HCT116 (cell line): ENCODE measurements at regions not wholly inside any gene's neighbourhood (a gene's known extent, or its start where the extent isn't known, plus 50 kb on each side); places are given as distances from the start of the nearest gene placed in this dataset.
"Not testable (repeated sequence)": the region's sequence is repeated elsewhere in the genome, so short reads cannot be mapped to it uniquely, and the experiment has no call there.

Experiments used
- CTCF ChIP-seq, 3 experiments: fragments of 200-600 bp in 1 of 3; sonication (generic) in 1 of 3; IDR thresholded peaks in 2 of 3; conservative IDR thresholded peaks in 1 of 3; 2 replicates each; pipeline ENCODE4 v1.5.1; 2012 to 2017; ENCODE audit warnings: low read depth in 2 of 3, low read length in 2 of 3, antibody characterized with exemption in 1 of 3, borderline replicate concordance in 1 of 3, control low read depth in 1 of 3, mild to moderate bottlenecking in 1 of 3, mixed read lengths in 1 of 3, mixed run types in 1 of 3, moderate library complexity in 1 of 3; ENCODE audit not compliant: insufficient read depth in 1 of 3
- EZH2 ChIP-seq: fragments of 200-600 bp; sonication (generic); IDR thresholded peaks from 2 replicates; pipeline ENCODE4 v1.6.1; 2017; ENCODE audit warnings: antibody characterized with exemption, mixed run types
- EZH2phosphoT487 ChIP-seq: fragments of 200-600 bp; IDR thresholded peaks from 2 replicates; pipeline ENCODE4 v1.6.1; 2018; ENCODE audit warnings: antibody characterized with exemption, borderline replicate concordance
- MAX ChIP-seq: IDR thresholded peaks from 2 replicates; pipeline ENCODE4 v1.6.1; 2012
- POLR2A ChIP-seq: IDR thresholded peaks from 2 replicates; pipeline ENCODE4 v1.7.0; 2011; ENCODE audit warnings: borderline replicate concordance; ENCODE audit not compliant: insufficient read depth, insufficient read length; ENCODE audit errors: extremely low read depth
- POLR2AphosphoS5 ChIP-seq: IDR thresholded peaks from 2 replicates; pipeline ENCODE4 v1.6.1; 2011; ENCODE audit warnings: mild to moderate bottlenecking, low read depth, low read length, moderate library complexity
- RAD21 ChIP-seq: IDR thresholded peaks from 2 replicates; pipeline ENCODE4 v1.6.1; 2012; ENCODE audit warnings: low read depth, mild to moderate bottlenecking
- YY1 ChIP-seq: IDR thresholded peaks from 2 replicates; pipeline ENCODE4 v1.6.1; 2011; ENCODE audit warnings: low read length, low read depth, moderate library complexity, mild to moderate bottlenecking; ENCODE audit not compliant: insufficient replicate concordance; ENCODE audit errors: extremely low read depth
- ZBTB33 ChIP-seq: IDR thresholded peaks from 2 replicates; pipeline ENCODE4 v1.6.1; 2011; ENCODE audit warnings: mild to moderate bottlenecking, low read length, moderate library complexity; ENCODE audit not compliant: insufficient replicate concordance; ENCODE audit errors: extremely low read depth

- not testable (repeated sequence) for TF ChIP-seq CTCF (IDR thresholded peaks at IDR 0.05 in 2 of 3, conservative IDR thresholded peaks at IDR 0.05 in 1 of 3; ENCODE audit: borderline replicate concordance in 1 of 3, insufficient read depth in 1 of 3, low read depth in 2 of 3, low read length in 2 of 3); POLR2A; POLR2AphosphoS5; EZH2; YY1; RAD21; EZH2phosphoT487; ZBTB33; MAX
These were observed 180.3 kb downstream of the PDGFRA start for GRCh38 chr4:54409270-54409817.
